Caco-2 (cell line): ENCODE measurements at regions not wholly inside any gene's neighbourhood (a gene's known extent, or its start where the extent isn't known, plus 50 kb on each side); places are given as distances from the start of the nearest gene placed in this dataset.

Experiments
- BruUV-seq: library from RNA; stranded (reverse); fragments of 400-500 nt; replicated peaks from 2 replicates; lab custom pipeline; 2021; lab: Mats Ljungman, UMichigan
- CTCF ChIA-PET: fragments of 300-600 bp; sonication (Branson Sonifier 250); formaldehyde crosslinking; loops from one replicate; lab custom pipeline; 2022; ENCODE audit warnings: antibody characterized with exemption; lab: Charles Lee
- POLR2A ChIA-PET: fragments of 300-600 bp; sonication (Branson Sonifier 250); formaldehyde crosslinking; loops from one replicate; lab custom pipeline; 2022; ENCODE audit warnings: antibody characterized with exemption; lab: Charles Lee
- DNase-seq, 2 experiments: peaks; one replicate each; pipeline versions ENCODE4 v3.0.0 to v3.0.0-alpha.2; 2020 to 2022
- H3K27me3 ChIP-seq: replicated peaks from 2 replicates; pipeline ENCODE4 v1.6.0; 2011; ENCODE audit warnings: low read length; ENCODE audit not compliant: control insufficient read depth, insufficient read depth
- H3K36me3 ChIP-seq: 2 replicates; pipeline ENCODE4 v1.5.1; 2011; ENCODE audit warnings: low read length; ENCODE audit not compliant: control insufficient read depth, insufficient read depth
- H3K4me1 ChIP-seq: fragments of 250-450 bp; sonication (Bioruptor Pico); 2 replicates; pipeline ENCODE4 v1.5.1; 2020; ENCODE audit warnings: mild to moderate bottlenecking
- H3K4me3 ChIP-seq: 2 replicates; pipeline ENCODE4 v1.5.1; 2011; ENCODE audit warnings: low read depth, mild to moderate bottlenecking, control low read depth, low read length
- H3K9me3 ChIP-seq: fragments of 250-450 bp; sonication (Bioruptor Pico); 2 replicates; pipeline ENCODE4 v1.5.1; 2020; ENCODE audit warnings: mild to moderate bottlenecking, moderate library complexity
- H3K27ac Mint-ChIP-seq: one replicate; pipeline ENCODE4 v1.8.0; 2022; ENCODE audit warnings: mixed read lengths; ENCODE audit not compliant: unreplicated experiment
- H3K27me3 Mint-ChIP-seq: one replicate; pipeline ENCODE4 v1.8.0; 2022; ENCODE audit warnings: mixed read lengths; ENCODE audit not compliant: insufficient read depth, unreplicated experiment
- H3K36me3 Mint-ChIP-seq: one replicate; pipeline ENCODE4 v1.8.0; 2022; ENCODE audit warnings: mild to moderate bottlenecking, mixed read lengths; ENCODE audit not compliant: insufficient read depth, unreplicated experiment
- H3K4me1 Mint-ChIP-seq: one replicate; pipeline ENCODE4 v1.8.0; 2022; ENCODE audit warnings: low read depth, mixed read lengths; ENCODE audit not compliant: unreplicated experiment
- H3K4me3 Mint-ChIP-seq: one replicate; pipeline ENCODE4 v1.8.0; 2022; ENCODE audit warnings: mild to moderate bottlenecking, moderate library complexity, mixed read lengths; ENCODE audit not compliant: unreplicated experiment
- H3K9me3 Mint-ChIP-seq: one replicate; pipeline ENCODE4 v1.8.0; 2022; ENCODE audit warnings: mixed read lengths; ENCODE audit not compliant: unreplicated experiment
- intact Hi-C: fragments of 100-400 bp; cut with micrococcal nuclease; formaldehyde crosslinking; loops from one replicate; pipeline ENCODE4 v1.10.0; 2022; ENCODE audit not compliant: unreplicated experiment
- TF ChIP-seq, protein P1 (sequence below), 2 experiments: fragments of 200-600 bp in 1 of 2; IDR thresholded peaks; 1 replicate in 1 of 2; 2 replicates in 1 of 2; pipeline versions ENCODE4 v1.5.1 to v1.8.0; 2011 to 2022; ENCODE audit warnings: antibody characterized with exemption in 1 of 2, control low read depth in 1 of 2, inconsistent platforms in 1 of 2, low read depth in 1 of 2, low read length in 1 of 2, mild to moderate bottlenecking in 1 of 2, moderate library complexity in 1 of 2; ENCODE audit not compliant: insufficient read depth in 1 of 2, severe bottlenecking in 1 of 2, unreplicated experiment in 1 of 2

DNA sequence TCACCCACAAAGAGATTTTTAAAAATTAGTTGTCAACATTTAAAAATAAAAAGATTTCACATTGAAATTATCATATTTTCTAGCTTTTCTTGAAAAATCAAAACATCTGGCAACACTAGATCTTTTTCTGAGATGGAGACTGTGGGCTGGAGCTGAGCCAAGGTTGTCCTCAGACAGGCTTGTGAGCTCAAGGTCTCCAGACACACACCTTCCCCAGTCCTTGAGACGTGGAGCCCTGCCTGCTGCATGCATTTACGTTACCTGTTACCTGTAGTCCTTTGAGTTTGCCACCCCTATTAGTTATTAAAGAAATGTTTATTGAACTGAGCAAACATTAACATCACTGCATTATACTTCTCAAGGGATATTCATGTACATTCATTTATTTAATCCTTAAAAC lies 87.5 kb upstream of the TLE1 start:
- no peak for DNase-seq
- intact Hi-C loops: no loop called here
- Mint-ChIP-seq H3K4me3 (no peak overlapping the region), H3K36me3 (no peaks in the 10 kb centered on the region), H3K27ac (no peak overlapping the region), H3K4me1 (peaks cover 15% of the 10 kb centered on the region), H3K27me3 (no peaks in the 10 kb centered on the region), H3K9me3 (no peaks in the 10 kb centered on the region)
- H3K27me3 ChIP-seq: no peaks in the 10 kb centered on the region
- TF ChIP-seq, protein P1, sequence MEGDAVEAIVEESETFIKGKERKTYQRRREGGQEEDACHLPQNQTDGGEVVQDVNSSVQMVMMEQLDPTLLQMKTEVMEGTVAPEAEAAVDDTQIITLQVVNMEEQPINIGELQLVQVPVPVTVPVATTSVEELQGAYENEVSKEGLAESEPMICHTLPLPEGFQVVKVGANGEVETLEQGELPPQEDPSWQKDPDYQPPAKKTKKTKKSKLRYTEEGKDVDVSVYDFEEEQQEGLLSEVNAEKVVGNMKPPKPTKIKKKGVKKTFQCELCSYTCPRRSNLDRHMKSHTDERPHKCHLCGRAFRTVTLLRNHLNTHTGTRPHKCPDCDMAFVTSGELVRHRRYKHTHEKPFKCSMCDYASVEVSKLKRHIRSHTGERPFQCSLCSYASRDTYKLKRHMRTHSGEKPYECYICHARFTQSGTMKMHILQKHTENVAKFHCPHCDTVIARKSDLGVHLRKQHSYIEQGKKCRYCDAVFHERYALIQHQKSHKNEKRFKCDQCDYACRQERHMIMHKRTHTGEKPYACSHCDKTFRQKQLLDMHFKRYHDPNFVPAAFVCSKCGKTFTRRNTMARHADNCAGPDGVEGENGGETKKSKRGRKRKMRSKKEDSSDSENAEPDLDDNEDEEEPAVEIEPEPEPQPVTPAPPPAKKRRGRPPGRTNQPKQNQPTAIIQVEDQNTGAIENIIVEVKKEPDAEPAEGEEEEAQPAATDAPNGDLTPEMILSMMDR (IDR thresholded peaks at IDR 0.05; ENCODE audit: insufficient read depth in 1 of 2, low read depth in 1 of 2, low read length in 1 of 2, severe bottlenecking in 1 of 2, unreplicated experiment in 1 of 2): no peak
- ChIA-PET POLR2A (no interaction called here), CTCF (no interaction called here)
- H3K36me3 ChIP-seq: no peaks in the 10 kb centered on the region
- no TSS peak for BruUV-seq
- H3K4me1 ChIP-seq: peaks cover 4% of the 10 kb centered on the region; the same call in 1 of the 2 replicates
- no peak overlapping the region for H3K4me3 ChIP-seq
- no peaks in the 10 kb centered on the region for H3K9me3 ChIP-seq

DNA sequence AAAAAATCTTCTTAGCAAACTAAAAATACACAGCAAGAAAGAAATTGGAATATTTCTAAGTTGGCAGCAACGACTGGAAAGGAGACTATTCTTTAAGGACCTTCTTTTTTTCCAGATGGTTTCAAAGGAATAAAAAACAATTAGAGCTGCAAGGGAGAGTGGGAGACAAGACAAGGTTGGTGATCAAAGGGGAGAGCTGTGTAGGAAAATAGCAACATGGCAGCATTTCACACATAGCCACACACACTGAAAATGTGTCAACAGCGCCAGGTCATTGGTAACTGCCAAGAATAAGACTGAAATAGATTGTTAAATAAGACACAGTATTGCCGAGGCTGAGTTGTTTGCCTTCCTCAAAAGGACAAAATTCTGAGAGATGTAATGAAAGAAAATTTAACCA lies 88.1 kb upstream of the TLE1 start:
- Histone ChIP-seq H3K9me3 (no peaks in the 10 kb centered on the region), H3K4me3 (no peak overlapping the region), H3K4me1 (no peaks in the 10 kb centered on the region), H3K27me3 (no peaks in the 10 kb centered on the region), H3K36me3 (no peaks in the 10 kb centered on the region)
- intact Hi-C loops: no loop called here
- Mint-ChIP-seq H3K9me3 (no peaks in the 10 kb centered on the region), H3K36me3 (no peaks in the 10 kb centered on the region), H3K27ac (no peak overlapping the region), H3K4me3 (no peak overlapping the region), H3K4me1 (peaks cover 15% of the 10 kb centered on the region), H3K27me3 (no peaks in the 10 kb centered on the region)
- ChIA-PET CTCF (no interaction called here), POLR2A (no interaction called here)
- TF ChIP-seq, protein P1 (IDR thresholded peaks at IDR 0.05; ENCODE audit: insufficient read depth in 1 of 2, low read depth in 1 of 2, low read length in 1 of 2, severe bottlenecking in 1 of 2, unreplicated experiment in 1 of 2): no peak
- no TSS peak for BruUV-seq
- DNase-seq: no peak

DNA sequence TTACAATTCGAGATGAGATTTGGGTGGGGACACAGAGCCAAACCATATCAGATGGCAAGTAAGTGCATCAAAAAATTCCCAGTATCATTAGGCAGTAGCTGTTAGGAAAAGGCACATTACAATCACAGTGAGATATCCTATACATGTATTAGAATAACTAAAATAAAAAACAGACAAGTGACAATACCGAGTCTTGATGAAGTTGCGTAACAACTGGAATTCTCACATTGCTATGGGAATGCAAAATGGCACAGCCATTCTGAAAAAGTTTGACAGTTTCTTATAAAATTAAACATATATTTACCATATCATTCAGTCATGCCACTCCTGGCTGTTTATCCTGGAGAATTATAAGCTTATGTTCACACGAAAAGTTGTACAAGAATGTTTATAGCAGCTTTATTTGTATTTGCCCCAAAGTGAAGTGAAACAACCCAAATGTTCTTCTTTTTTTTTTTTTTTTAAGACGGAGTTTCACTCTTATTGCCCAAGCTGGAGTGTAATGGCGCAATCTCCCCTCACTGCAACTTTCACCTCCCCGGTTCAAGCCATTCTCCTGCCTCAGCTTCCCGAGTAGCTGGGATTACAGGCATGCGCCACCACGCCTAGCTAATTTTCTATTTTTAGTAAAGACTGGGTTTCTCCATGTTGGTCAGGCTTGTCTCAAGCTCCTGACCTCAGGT lies 93.1 kb upstream of the TLE1 start:
- Mint-ChIP-seq H3K4me3 (no peak overlapping the region), H3K27ac (no peak overlapping the region), H3K36me3 (no peaks in the 10 kb centered on the region), H3K27me3 (no peaks in the 10 kb centered on the region), H3K9me3 (no peaks in the 10 kb centered on the region), H3K4me1 (no peaks in the 10 kb centered on the region)
- no peak for DNase-seq
- TF ChIP-seq, protein P1 (IDR thresholded peaks at IDR 0.05; ENCODE audit: insufficient read depth in 1 of 2, low read depth in 1 of 2, low read length in 1 of 2, severe bottlenecking in 1 of 2, unreplicated experiment in 1 of 2): no peak
- intact Hi-C loops: loop anchor here (10.0 kb wide), 1 partner anchor 908 kb away; no protein-coding TSS in a partner anchor
- H3K36me3 ChIP-seq: no peaks in the 10 kb centered on the region
- ChIA-PET CTCF (no interaction called here), POLR2A (no interaction called here)
- no peaks in the 10 kb centered on the region for H3K9me3 ChIP-seq
- no TSS peak for BruUV-seq
- peaks cover 9% of the 10 kb centered on the region for H3K4me1 ChIP-seq
- no peak overlapping the region for H3K4me3 ChIP-seq
- H3K27me3 ChIP-seq: no peaks in the 10 kb centered on the region
